Mesenchymal stem cell (in vitro differentiated cells and primary cell): ENCODE measurements at regions not wholly inside any gene's neighbourhood (a gene's known extent, or its start where the extent isn't known, plus 50 kb on each side); places are given as distances from the start of the nearest gene placed in this dataset.

ENCODE experiments used
- DNase-seq: peaks from one replicate; pipeline ENCODE4 v3.0.0-alpha.2; 2013
- H2AFZ ChIP-seq: one replicate; pipeline ENCODE4 v1.6.1; 2013; ENCODE audit warnings: low read depth, mild to moderate bottlenecking, control low read depth, inconsistent platforms, low read length, moderate library complexity
- H2AK5ac ChIP-seq: 2 replicates; pipeline ENCODE4 v1.6.1; 2013; ENCODE audit warnings: low read length, moderate library complexity, mild to moderate bottlenecking, inconsistent platforms; ENCODE audit not compliant: severe bottlenecking
- H2BK120ac ChIP-seq: one replicate; pipeline ENCODE4 v1.6.1; 2013; ENCODE audit warnings: low read depth, mild to moderate bottlenecking, inconsistent platforms, low read length, moderate library complexity
- H2BK12ac ChIP-seq, 2 experiments: one replicate each; pipeline ENCODE4 v1.6.1; 2013; ENCODE audit warnings: inconsistent platforms in 2 of 2, low read length in 2 of 2, mild to moderate bottlenecking in 2 of 2, moderate library complexity in 2 of 2, control low read depth in 1 of 2
- H2BK15ac ChIP-seq: one replicate; pipeline ENCODE4 v1.6.1; 2013; ENCODE audit warnings: mild to moderate bottlenecking, low read depth, inconsistent platforms; ENCODE audit not compliant: poor library complexity, severe bottlenecking
- H2BK5ac ChIP-seq: 2 replicates; pipeline ENCODE4 v1.6.1; 2013; ENCODE audit warnings: low read depth, mild to moderate bottlenecking, low read length, control low read depth, inconsistent platforms; ENCODE audit not compliant: poor library complexity, severe bottlenecking
- H3K14ac ChIP-seq, 2 experiments: one replicate each; pipeline ENCODE4 v1.6.1; 2013; ENCODE audit warnings: inconsistent platforms in 2 of 2, low read length in 2 of 2, control low read depth in 1 of 2, mild to moderate bottlenecking in 1 of 2, moderate library complexity in 1 of 2
- H3K18ac ChIP-seq, 2 experiments: one replicate each; pipeline ENCODE4 v1.6.1; 2013; ENCODE audit warnings: inconsistent platforms in 2 of 2, low read length in 2 of 2, control low read depth in 1 of 2, low read depth in 1 of 2, mild to moderate bottlenecking in 1 of 2
- H3K23ac ChIP-seq, 2 experiments: one replicate each; pipeline ENCODE4 v1.6.1; 2013; ENCODE audit warnings: inconsistent platforms in 2 of 2, low read length in 2 of 2, mild to moderate bottlenecking in 2 of 2, moderate library complexity in 2 of 2, control low read depth in 1 of 2
- H3K27ac ChIP-seq: 2 replicates; pipeline ENCODE4 v1.5.1; 2013; ENCODE audit warnings: mild to moderate bottlenecking, moderate library complexity, low read length, control low read depth, inconsistent platforms; ENCODE audit not compliant: poor library complexity, severe bottlenecking
- H3K27me3 ChIP-seq, 2 experiments: 2 replicates each; pipeline versions ENCODE4 v1.6.1 to v1.7.0; 2013; ENCODE audit warnings: low read length in 2 of 2, mild to moderate bottlenecking in 2 of 2, moderate library complexity in 2 of 2, control low read depth in 1 of 2, inconsistent platforms in 1 of 2; ENCODE audit not compliant: control insufficient read depth in 1 of 2, insufficient read depth in 1 of 2
- H3K36me3 ChIP-seq, 2 experiments: 2 replicates each; pipeline versions ENCODE4 v1.6.1 to v1.7.0; 2013; ENCODE audit warnings: low read length in 2 of 2, control low read depth in 1 of 2, inconsistent platforms in 1 of 2, low read depth in 1 of 2, mild to moderate bottlenecking in 1 of 2; ENCODE audit not compliant: insufficient read depth in 2 of 2, control insufficient read depth in 1 of 2
- H3K4ac ChIP-seq, 2 experiments: one replicate each; pipeline ENCODE4 v1.6.1; 2013; ENCODE audit warnings: inconsistent platforms in 2 of 2, low read length in 2 of 2, mild to moderate bottlenecking in 2 of 2, moderate library complexity in 2 of 2, control low read depth in 1 of 2, low read depth in 1 of 2
- H3K4me1 ChIP-seq: 2 replicates; pipeline ENCODE4 v1.6.1; 2013; ENCODE audit warnings: low read depth, low read length, control low read depth; ENCODE audit not compliant: control insufficient read depth, insufficient read depth
- H3K4me2 ChIP-seq: 2 replicates; pipeline ENCODE4 v1.6.1; 2013; ENCODE audit warnings: low read length, mild to moderate bottlenecking, inconsistent platforms; ENCODE audit not compliant: poor library complexity, severe bottlenecking
- H3K4me3 ChIP-seq, 2 experiments: 2 replicates each; pipeline versions ENCODE4 v1.5.1 to v1.7.0; 2013; ENCODE audit warnings: low read length in 2 of 2, mild to moderate bottlenecking in 2 of 2, control low read depth in 1 of 2, low read depth in 1 of 2; ENCODE audit not compliant: insufficient read depth in 1 of 2
- H3K79me1 ChIP-seq: replicated peaks from 2 replicates; pipeline ENCODE4 v1.6.1; 2013; ENCODE audit warnings: mild to moderate bottlenecking, control low read depth, low read length, inconsistent platforms; ENCODE audit not compliant: poor library complexity, severe bottlenecking
- H3K9ac ChIP-seq: 2 replicates; pipeline ENCODE4 v1.7.0; 2013; ENCODE audit warnings: mild to moderate bottlenecking, low read length, moderate library complexity
- H3K9me3 ChIP-seq: 2 replicates; pipeline ENCODE4 v1.7.0; 2013; ENCODE audit warnings: mild to moderate bottlenecking, low read length; ENCODE audit not compliant: control insufficient read depth
- H4K8ac ChIP-seq: one replicate; pipeline ENCODE4 v1.6.1; 2013; ENCODE audit warnings: inconsistent platforms, mild to moderate bottlenecking, low read length, moderate library complexity
- H4K91ac ChIP-seq: one replicate; pipeline ENCODE4 v1.6.1; 2013; ENCODE audit warnings: mild to moderate bottlenecking, low read length, inconsistent platforms
- WGBS: methylation state at CpG from one replicate; pipeline ENCODE4 v1.1.7; 2013; ENCODE audit warnings: mixed read lengths; 5-methylcytosine and 5-hydroxymethylcytosine counted together

GRCh38 chr7:19296617-19297016 is 151.4 kb upstream of the FERD3L start:
- no peak overlapping the region for H4K8ac ChIP-seq
- no peak overlapping the region for H3K4me2 ChIP-seq
- 88% methylated on average over 2 of the region's 2 CpGs for WGBS
- H2BK120ac ChIP-seq = no peak overlapping the region
- no peak overlapping the region for H3K18ac ChIP-seq
- H4K91ac ChIP-seq = no peak overlapping the region
- no peaks in the 10 kb centered on the region for H3K36me3 ChIP-seq
- H3K4ac ChIP-seq = no peak overlapping the region
- H2BK5ac ChIP-seq = no peak overlapping the region
- no peak overlapping the region for H2AFZ ChIP-seq
- no peak overlapping the region for H2AK5ac ChIP-seq
- no peak overlapping the region for H3K9ac ChIP-seq
- no peaks in the 10 kb centered on the region for H3K4me1 ChIP-seq
- no peak overlapping the region for H3K14ac ChIP-seq
- no peak overlapping the region for H2BK15ac ChIP-seq
- H3K27me3 ChIP-seq = no peaks in the 10 kb centered on the region
- H3K4me3 ChIP-seq = no peak overlapping the region
- H3K79me1 ChIP-seq = no peaks in the 10 kb centered on the region
- H3K9me3 ChIP-seq = no peaks in the 10 kb centered on the region
- no peak for DNase-seq
- no peak overlapping the region for H3K23ac ChIP-seq
- H2BK12ac ChIP-seq = no peak overlapping the region
- no peak overlapping the region for H3K27ac ChIP-seq

GRCh38 chr7:19295376-19295775 is 150.2 kb upstream of the FERD3L start:
- H2BK15ac ChIP-seq = no peak overlapping the region
- H3K9me3 ChIP-seq = no peaks in the 10 kb centered on the region
- H2AFZ ChIP-seq = no peak overlapping the region
- H3K79me1 ChIP-seq = no peaks in the 10 kb centered on the region
- H3K4me2 ChIP-seq = no peak overlapping the region
- H3K9ac ChIP-seq = peak overlapping the region; percentile 50
- no peaks in the 10 kb centered on the region for H3K36me3 ChIP-seq
- H4K91ac ChIP-seq = no peak overlapping the region
- H3K4me1 ChIP-seq = no peaks in the 10 kb centered on the region
- no peak overlapping the region for H3K27ac ChIP-seq
- no peak overlapping the region for H3K14ac ChIP-seq
- H3K18ac ChIP-seq = no peak overlapping the region
- no peak overlapping the region for H2BK5ac ChIP-seq
- no peak overlapping the region for H3K23ac ChIP-seq
- H2BK12ac ChIP-seq = no peak overlapping the region
- no peak overlapping the region for H2BK120ac ChIP-seq
- WGBS = no CpG with 5 or more reads among the region's 5 CpGs
- H4K8ac ChIP-seq = no peak overlapping the region
- no peaks in the 10 kb centered on the region for H3K27me3 ChIP-seq
- H2AK5ac ChIP-seq = no peak overlapping the region
- no peak overlapping the region for H3K4ac ChIP-seq
- H3K4me3 ChIP-seq = no peak overlapping the region
- DNase-seq = no peak

GRCh38 chr7:19294619-19295018 is 149.4 kb upstream of the FERD3L start:
- Histone ChIP-seq H3K4ac (no peak overlapping the region), H3K4me1 (no peaks in the 10 kb centered on the region), H4K8ac (no peak overlapping the region), H3K9me3 (no peaks in the 10 kb centered on the region), H3K4me2 (no peak overlapping the region), H2AFZ (no peak overlapping the region), H2BK12ac (no peak overlapping the region), H3K36me3 (no peaks in the 10 kb centered on the region), H3K27ac (no peak overlapping the region), H2BK120ac (no peak overlapping the region), H4K91ac (no peak overlapping the region), H3K18ac (no peak overlapping the region), H2BK5ac (no peak overlapping the region), H3K4me3 (peak overlapping the region in 1 of 2 experiments; percentile 22), H2AK5ac (no peak overlapping the region), H3K27me3 (no peaks in the 10 kb centered on the region), H3K79me1 (no peaks in the 10 kb centered on the region), H2BK15ac (no peak overlapping the region), H3K14ac (no peak overlapping the region), H3K9ac (peak overlapping the region; percentile 50), H3K23ac (no peak overlapping the region)
- 97% methylated on average over 5 of the region's 5 CpGs for WGBS
- DNase-seq = no peak

- Histone ChIP-seq H2AFZ (no peak overlapping the region), H3K9me3 (no peaks in the 10 kb centered on the region), H3K18ac (no peak overlapping the region), H2AK5ac (no peak overlapping the region), H3K23ac (no peak overlapping the region), H3K36me3 (no peaks in the 10 kb centered on the region), H3K14ac (no peak overlapping the region), H3K4me2 (no peak overlapping the region), H2BK120ac (no peak overlapping the region), H3K4me3 (no peak overlapping the region), H3K27me3 (no peaks in the 10 kb centered on the region), H3K79me1 (no peaks in the 10 kb centered on the region), H2BK5ac (no peak overlapping the region), H4K91ac (no peak overlapping the region), H3K9ac (no peak overlapping the region), H3K4me1 (no peaks in the 10 kb centered on the region), H2BK12ac (no peak overlapping the region), H4K8ac (no peak overlapping the region), H3K4ac (no peak overlapping the region), H3K27ac (no peak overlapping the region), H2BK15ac (no peak overlapping the region)
- DNase-seq = no peak
- 90% methylated on average over 3 of the region's 3 CpGs for WGBS
Measured at GRCh38 chr7:19293431-19293830, 148.2 kb upstream of the FERD3L start.
